Loucy (cell line): ENCODE measurements at regions not wholly inside any gene's neighbourhood (a gene's known extent, or its start where the extent isn't known, plus 50 kb on each side); places are given as distances from the start of the nearest gene placed in this dataset.

Experiments
- H2AFZ ChIP-seq: fragments of 200-600 bp; sonication (generic); 2 replicates; pipeline ENCODE4 v1.6.0; 2016; ENCODE audit warnings: antibody characterized with exemption, mild to moderate bottlenecking, low read length, moderate library complexity
- H3F3A ChIP-seq: fragments of 200-600 bp; 2 replicates; pipeline ENCODE4 v1.6.0; 2016; ENCODE audit warnings: antibody characterized with exemption, low read depth, mild to moderate bottlenecking
- H3K27me3 ChIP-seq: fragments of 200-600 bp; sonication (generic); 2 replicates; pipeline ENCODE4 v1.6.1; 2014; ENCODE audit warnings: low read length, mild to moderate bottlenecking; ENCODE audit not compliant: insufficient read depth, poor library complexity, severe bottlenecking
- H3K36me3 ChIP-seq: fragments of 200-600 bp; sonication (generic); 2 replicates; pipeline ENCODE4 v1.6.1; 2016; ENCODE audit warnings: low read length; ENCODE audit not compliant: insufficient read depth
- H3K4me1 ChIP-seq: fragments of 200-600 bp; sonication (generic); 2 replicates; pipeline ENCODE4 v1.5.1; 2014; ENCODE audit warnings: low read length, mild to moderate bottlenecking; ENCODE audit not compliant: insufficient read depth, poor library complexity, severe bottlenecking
- H3K4me2 ChIP-seq: fragments of 200-600 bp; sonication (generic); 2 replicates; pipeline ENCODE4 v1.6.0; 2014; ENCODE audit warnings: antibody characterized with exemption, low read length, low read depth, mild to moderate bottlenecking; ENCODE audit not compliant: poor library complexity, severe bottlenecking
- H3K4me3 ChIP-seq: fragments of 200-600 bp; sonication (generic); 2 replicates; pipeline ENCODE4 v1.5.1; 2014; ENCODE audit warnings: low read length, mild to moderate bottlenecking, mixed read lengths; ENCODE audit not compliant: poor library complexity, severe bottlenecking
- H3K79me2 ChIP-seq: fragments of 200-600 bp; sonication (generic); 2 replicates; pipeline ENCODE4 v1.6.1; 2014; ENCODE audit warnings: low read length; ENCODE audit not compliant: insufficient read depth
- H3K9ac ChIP-seq: fragments of 200-600 bp; sonication (generic); 2 replicates; pipeline ENCODE4 v1.6.0; 2014; ENCODE audit warnings: mild to moderate bottlenecking, low read depth, low read length, moderate library complexity; ENCODE audit not compliant: poor library complexity, severe bottlenecking
- H3K9me2 ChIP-seq: fragments of 200-600 bp; sonication (generic); replicated peaks from 2 replicates; pipeline ENCODE4 v1.6.1; 2016; ENCODE audit warnings: low read depth, low read length, mixed read lengths
- H3K9me3 ChIP-seq: fragments of 200-600 bp; sonication (generic); 2 replicates; pipeline ENCODE4 v1.6.1; 2014; ENCODE audit warnings: mild to moderate bottlenecking, antibody characterized with exemption, low read length, low read depth; ENCODE audit not compliant: insufficient read depth
- H4K20me1 ChIP-seq: fragments of 200-600 bp; sonication (generic); 2 replicates; pipeline ENCODE4 v1.6.0; 2014; ENCODE audit warnings: antibody characterized with exemption, low read length, mild to moderate bottlenecking; ENCODE audit not compliant: insufficient read depth, poor library complexity, severe bottlenecking
- CTCF ChIP-seq: fragments of 200-600 bp; sonication (generic); conservative IDR thresholded peaks from 2 replicates; pipeline ENCODE4 v1.5.1; 2014; ENCODE audit warnings: mild to moderate bottlenecking, antibody characterized with exemption, low read length
- EZH2phosphoT487 ChIP-seq: fragments of 200-600 bp; IDR thresholded peaks from 2 replicates; pipeline ENCODE4 v1.6.1; 2018; ENCODE audit warnings: antibody characterized with exemption, mild to moderate bottlenecking, moderate library complexity, borderline replicate concordance

- no peaks in the 10 kb centered on the region for H3K4me1 ChIP-seq
- H3K36me3 ChIP-seq = no peaks in the 10 kb centered on the region
- no peak overlapping the region for H2AFZ ChIP-seq
Observed at GRCh38 chr5:68502531-68502930, 287.0 kb downstream of the PIK3R1 start.

GRCh38 chr5:68504306-68504705 lies 288.8 kb downstream of the PIK3R1 start:
- no peak overlapping the region for H3K9ac ChIP-seq
- no peaks in the 10 kb centered on the region for H3K36me3 ChIP-seq
- H3K4me1 ChIP-seq = peaks cover 5% of the 10 kb centered on the region
- no peak for TF ChIP-seq EZH2phosphoT487
- no peak for TF ChIP-seq CTCF
- H3K4me3 ChIP-seq = no peak overlapping the region
- H3K79me2 ChIP-seq = no peaks in the 10 kb centered on the region
- no peaks in the 10 kb centered on the region for H3K9me3 ChIP-seq
- H3F3A ChIP-seq = no peaks in the 10 kb centered on the region
- H3K27me3 ChIP-seq = no peaks in the 10 kb centered on the region
- no peak overlapping the region for H3K4me2 ChIP-seq
- H3K9me2 ChIP-seq = no peaks in the 10 kb centered on the region
- no peak overlapping the region for H2AFZ ChIP-seq
- H4K20me1 ChIP-seq = no peaks in the 10 kb centered on the region

More at GRCh38 chr5:68502531-68502930, 287.0 kb downstream of the PIK3R1 start:
- Histone ChIP-seq H3F3A (no peaks in the 10 kb centered on the region), H3K4me2 (no peak overlapping the region), H4K20me1 (no peaks in the 10 kb centered on the region), H3K79me2 (no peaks in the 10 kb centered on the region), H3K4me3 (no peak overlapping the region), H3K9ac (no peak overlapping the region), H3K9me3 (peaks cover 9% of the 10 kb centered on the region; the same call in 1 of the 2 replicates), H3K27me3 (no peaks in the 10 kb centered on the region), H3K9me2 (no peaks in the 10 kb centered on the region)
- TF ChIP-seq EZH2phosphoT487 (no peak), CTCF (no peak)

- Histone ChIP-seq H3K9me3 (no peaks in the 10 kb centered on the region), H3K79me2 (no peaks in the 10 kb centered on the region), H3K4me2 (no peak overlapping the region), H3K36me3 (no peaks in the 10 kb centered on the region), H3K9ac (no peak overlapping the region), H3K4me3 (no peak overlapping the region), H3K4me1 (peaks cover 5% of the 10 kb centered on the region), H3K9me2 (no peaks in the 10 kb centered on the region), H3K27me3 (no peaks in the 10 kb centered on the region), H4K20me1 (no peaks in the 10 kb centered on the region), H2AFZ (no peak overlapping the region), H3F3A (no peaks in the 10 kb centered on the region)
- TF ChIP-seq CTCF = no peak
- TF ChIP-seq EZH2phosphoT487 = no peak
Observed at GRCh38 chr5:68505917-68506860, 290.6 kb downstream of the PIK3R1 start.
